WTC11 (cell line): ENCODE measurements at regions not wholly inside any gene's neighbourhood (a gene's known extent, or its start where the extent isn't known, plus 50 kb on each side); places are given as distances from the start of the nearest gene placed in this dataset.
"Not testable (repeated sequence)": the region's sequence is repeated elsewhere in the genome, so short reads cannot be mapped to it uniquely, and the experiment has no call there.

Experiments used
- KAT7 ChIP-seq: sonication (generic); formaldehyde crosslinking; IDR thresholded peaks from 2 replicates; pipeline ENCODE4 v1.8.1; 2023; ENCODE audit warnings: missing genetic modification reagents, mild to moderate bottlenecking, borderline replicate concordance
- ZNF317 ChIP-seq: sonication (generic); formaldehyde crosslinking; IDR thresholded peaks from 2 replicates; pipeline ENCODE4 v1.8.1; 2023; ENCODE audit warnings: low read depth, mild to moderate bottlenecking, moderate library complexity, missing genetic modification reagents, borderline replicate concordance
- TF ChIP-seq, protein P1 (sequence below): sonication (generic); formaldehyde crosslinking; IDR thresholded peaks from 2 replicates; pipeline ENCODE4 v1.8.0; 2022; ENCODE audit warnings: missing genetic modification reagents
- TF ChIP-seq, protein P2 (sequence below): fragments of 200-600 bp; IDR thresholded peaks from 2 replicates; pipeline ENCODE4 v1.8.0; 2022; ENCODE audit warnings: antibody characterized with exemption

- not testable (repeated sequence) for TF ChIP-seq ZNF317; KAT7 (CRISPR knock-in tag)
- TF ChIP-seq, protein P1, sequence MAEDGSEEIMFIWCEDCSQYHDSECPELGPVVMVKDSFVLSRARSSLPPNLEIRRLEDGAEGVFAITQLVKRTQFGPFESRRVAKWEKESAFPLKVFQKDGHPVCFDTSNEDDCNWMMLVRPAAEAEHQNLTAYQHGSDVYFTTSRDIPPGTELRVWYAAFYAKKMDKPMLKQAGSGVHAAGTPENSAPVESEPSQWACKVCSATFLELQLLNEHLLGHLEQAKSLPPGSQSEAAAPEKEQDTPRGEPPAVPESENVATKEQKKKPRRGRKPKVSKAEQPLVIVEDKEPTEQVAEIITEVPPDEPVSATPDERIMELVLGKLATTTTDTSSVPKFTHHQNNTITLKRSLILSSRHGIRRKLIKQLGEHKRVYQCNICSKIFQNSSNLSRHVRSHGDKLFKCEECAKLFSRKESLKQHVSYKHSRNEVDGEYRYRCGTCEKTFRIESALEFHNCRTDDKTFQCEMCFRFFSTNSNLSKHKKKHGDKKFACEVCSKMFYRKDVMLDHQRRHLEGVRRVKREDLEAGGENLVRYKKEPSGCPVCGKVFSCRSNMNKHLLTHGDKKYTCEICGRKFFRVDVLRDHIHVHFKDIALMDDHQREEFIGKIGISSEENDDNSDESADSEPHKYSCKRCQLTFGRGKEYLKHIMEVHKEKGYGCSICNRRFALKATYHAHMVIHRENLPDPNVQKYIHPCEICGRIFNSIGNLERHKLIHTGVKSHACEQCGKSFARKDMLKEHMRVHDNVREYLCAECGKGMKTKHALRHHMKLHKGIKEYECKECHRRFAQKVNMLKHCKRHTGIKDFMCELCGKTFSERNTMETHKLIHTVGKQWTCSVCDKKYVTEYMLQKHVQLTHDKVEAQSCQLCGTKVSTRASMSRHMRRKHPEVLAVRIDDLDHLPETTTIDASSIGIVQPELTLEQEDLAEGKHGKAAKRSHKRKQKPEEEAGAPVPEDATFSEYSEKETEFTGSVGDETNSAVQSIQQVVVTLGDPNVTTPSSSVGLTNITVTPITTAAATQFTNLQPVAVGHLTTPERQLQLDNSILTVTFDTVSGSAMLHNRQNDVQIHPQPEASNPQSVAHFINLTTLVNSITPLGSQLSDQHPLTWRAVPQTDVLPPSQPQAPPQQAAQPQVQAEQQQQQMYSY (CRISPR knock-in tag), result not testable (repeated sequence)
- TF ChIP-seq, protein P2, sequence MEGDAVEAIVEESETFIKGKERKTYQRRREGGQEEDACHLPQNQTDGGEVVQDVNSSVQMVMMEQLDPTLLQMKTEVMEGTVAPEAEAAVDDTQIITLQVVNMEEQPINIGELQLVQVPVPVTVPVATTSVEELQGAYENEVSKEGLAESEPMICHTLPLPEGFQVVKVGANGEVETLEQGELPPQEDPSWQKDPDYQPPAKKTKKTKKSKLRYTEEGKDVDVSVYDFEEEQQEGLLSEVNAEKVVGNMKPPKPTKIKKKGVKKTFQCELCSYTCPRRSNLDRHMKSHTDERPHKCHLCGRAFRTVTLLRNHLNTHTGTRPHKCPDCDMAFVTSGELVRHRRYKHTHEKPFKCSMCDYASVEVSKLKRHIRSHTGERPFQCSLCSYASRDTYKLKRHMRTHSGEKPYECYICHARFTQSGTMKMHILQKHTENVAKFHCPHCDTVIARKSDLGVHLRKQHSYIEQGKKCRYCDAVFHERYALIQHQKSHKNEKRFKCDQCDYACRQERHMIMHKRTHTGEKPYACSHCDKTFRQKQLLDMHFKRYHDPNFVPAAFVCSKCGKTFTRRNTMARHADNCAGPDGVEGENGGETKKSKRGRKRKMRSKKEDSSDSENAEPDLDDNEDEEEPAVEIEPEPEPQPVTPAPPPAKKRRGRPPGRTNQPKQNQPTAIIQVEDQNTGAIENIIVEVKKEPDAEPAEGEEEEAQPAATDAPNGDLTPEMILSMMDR, result not testable (repeated sequence)
These were observed 97.4 kb downstream of the ZNF716 start for GRCh38 chr7:57547351-57547750.
